Keratinocyte (primary cell): ENCODE measurements at regions not wholly inside any gene's neighbourhood (a gene's known extent, or its start where the extent isn't known, plus 50 kb on each side); places are given as distances from the start of the nearest gene placed in this dataset.

ENCODE experiments used
- CTCF ChIP-seq, 3 experiments: IDR thresholded peaks in 1 of 3; conservative IDR thresholded peaks in 1 of 3; optimal IDR thresholded peaks in 1 of 3; 2 replicates in 2 of 3; 3 replicates in 1 of 3; pipeline versions ENCODE3 to v1.5.1; 2011; ENCODE audit warnings: low read length in 3 of 3, mild to moderate bottlenecking in 3 of 3, moderate library complexity in 2 of 3, control low read depth in 1 of 3, inconsistent platforms in 1 of 3; ENCODE audit not compliant: insufficient read depth in 2 of 3; ENCODE audit errors: extremely low read depth in 1 of 3
- EZH2 ChIP-seq: IDR thresholded peaks from one replicate; pipeline ENCODE4 v1.6.1; 2012; ENCODE audit warnings: inconsistent platforms, mild to moderate bottlenecking, low read length, moderate library complexity

- TF ChIP-seq CTCF (optimal IDR thresholded peaks at IDR 0.05 in 1 of 3, IDR thresholded peaks at IDR 0.05 in 1 of 3, conservative IDR thresholded peaks at IDR 0.05 in 1 of 3; ENCODE audit: extremely low read depth in 1 of 3, insufficient read depth in 2 of 3, low read length in 3 of 3) (no peak), EZH2 (no peak)
Observed at GRCh38 chr2:31748041-31748440, 167.3 kb upstream of the SRD5A2 start.
